Ectodermal cell (in vitro differentiated cells): ENCODE measurements at regions not wholly inside any gene's neighbourhood (a gene's known extent, or its start where the extent isn't known, plus 50 kb on each side); places are given as distances from the start of the nearest gene placed in this dataset.

Source experiments
- H3K27ac ChIP-seq: 2 replicates; pipeline ENCODE4 v1.7.0; 2013; ENCODE audit warnings: mild to moderate bottlenecking, low read depth, low read length; ENCODE audit not compliant: insufficient read depth, poor library complexity, severe bottlenecking
- H3K27me3 ChIP-seq: 2 replicates; pipeline ENCODE4 v1.7.0; 2013; ENCODE audit warnings: mild to moderate bottlenecking, low read length; ENCODE audit not compliant: insufficient read depth, control insufficient read depth, poor library complexity, severe bottlenecking
- H3K36me3 ChIP-seq: one replicate; pipeline ENCODE4 v1.7.0; 2013; ENCODE audit warnings: low read length; ENCODE audit not compliant: control insufficient read depth, insufficient read depth
- H3K4me1 ChIP-seq: one replicate; pipeline ENCODE4 v1.7.0; 2013; ENCODE audit warnings: low read length; ENCODE audit not compliant: control insufficient read depth, insufficient read depth
- H3K4me3 ChIP-seq: 2 replicates; pipeline ENCODE4 v1.7.0; 2013; ENCODE audit warnings: low read depth, low read length, control low read depth; ENCODE audit not compliant: insufficient read depth
- H3K9me3 ChIP-seq: 2 replicates; pipeline ENCODE4 v1.7.0; 2013; ENCODE audit warnings: mild to moderate bottlenecking, low read length, moderate library complexity; ENCODE audit not compliant: control insufficient read depth
- WGBS, 2 experiments: methylation state at CpG; one replicate each; pipeline ENCODE4 v1.1.7; 2013; ENCODE audit warnings: missing lambda C conversion rate in 2 of 2; 5-methylcytosine and 5-hydroxymethylcytosine counted together

- Histone ChIP-seq H3K4me3 (no peak overlapping the region), H3K27ac (no peak overlapping the region), H3K4me1 (no peaks in the 10 kb centered on the region), H3K36me3 (no peaks in the 10 kb centered on the region), H3K27me3 (no peaks in the 10 kb centered on the region), H3K9me3 (no peaks in the 10 kb centered on the region)
- 43 to 73% methylated on average over 1 to 2 of the region's 2 CpGs for whole genome bisulfite sequencing, 2 experiments
Measured at GRCh38 chr2:83933749-83934148, 525.3 kb downstream of the SUCLG1 start.

GRCh38 chr2:83923531-83923930 lies 535.5 kb downstream of the SUCLG1 start:
- 89 to 92% methylated on average over 2 of the region's 2 CpGs for WGBS, 2 experiments
- no peaks in the 10 kb centered on the region for H3K36me3 ChIP-seq
- H3K4me3 ChIP-seq = no peak overlapping the region
- no peak overlapping the region for H3K27ac ChIP-seq
- no peaks in the 10 kb centered on the region for H3K27me3 ChIP-seq
- H3K4me1 ChIP-seq = no peaks in the 10 kb centered on the region
- H3K9me3 ChIP-seq = no peaks in the 10 kb centered on the region

- no peaks in the 10 kb centered on the region for H3K4me1 ChIP-seq
- H3K27ac ChIP-seq = no peak overlapping the region
Measured at GRCh38 chr2:83916559-83916958, 542.5 kb downstream of the SUCLG1 start.

GRCh38 chr2:83915381-83915780 lies 543.7 kb downstream of the SUCLG1 start:
- Histone ChIP-seq H3K4me1 (no peaks in the 10 kb centered on the region), H3K27me3 (no peaks in the 10 kb centered on the region), H3K4me3 (no peak overlapping the region), H3K27ac (no peak overlapping the region), H3K9me3 (no peaks in the 10 kb centered on the region), H3K36me3 (no peaks in the 10 kb centered on the region)

More at GRCh38 chr2:83916559-83916958, 542.5 kb downstream of the SUCLG1 start:
- no peaks in the 10 kb centered on the region for H3K27me3 ChIP-seq
- no peaks in the 10 kb centered on the region for H3K36me3 ChIP-seq
- H3K4me3 ChIP-seq = no peak overlapping the region
- H3K9me3 ChIP-seq = no peaks in the 10 kb centered on the region

GRCh38 chr2:83908750-83909149 lies 550.3 kb downstream of the SUCLG1 start:
- H3K4me3 ChIP-seq = no peak overlapping the region
- H3K27me3 ChIP-seq = no peaks in the 10 kb centered on the region
- no peaks in the 10 kb centered on the region for H3K36me3 ChIP-seq
- H3K4me1 ChIP-seq = no peaks in the 10 kb centered on the region
- H3K9me3 ChIP-seq = no peaks in the 10 kb centered on the region
- no peak overlapping the region for H3K27ac ChIP-seq

- no peaks in the 10 kb centered on the region for H3K9me3 ChIP-seq
- no peak overlapping the region for H3K27ac ChIP-seq
- H3K4me1 ChIP-seq = no peaks in the 10 kb centered on the region
- 88 to 96% methylated on average over 3 of the region's 3 CpGs for WGBS, 2 experiments
- H3K36me3 ChIP-seq = no peaks in the 10 kb centered on the region
- H3K27me3 ChIP-seq = no peaks in the 10 kb centered on the region
- no peak overlapping the region for H3K4me3 ChIP-seq
Measured at GRCh38 chr2:83901317-83901716, 557.8 kb downstream of the SUCLG1 start.

- no peak overlapping the region for H3K27ac ChIP-seq
- no peaks in the 10 kb centered on the region for H3K4me1 ChIP-seq
- 90 to 100% methylated on average over 1 of the region's 1 CpG for WGBS, 2 experiments
- H3K4me3 ChIP-seq = no peak overlapping the region
- no peaks in the 10 kb centered on the region for H3K27me3 ChIP-seq
- H3K9me3 ChIP-seq = no peaks in the 10 kb centered on the region
- H3K36me3 ChIP-seq = no peaks in the 10 kb centered on the region
Measured at GRCh38 chr2:83900862-83901261, 558.2 kb downstream of the SUCLG1 start.

- no peaks in the 10 kb centered on the region for H3K27me3 ChIP-seq
- no peaks in the 10 kb centered on the region for H3K36me3 ChIP-seq
- WGBS, 2 experiments = 100% methylated on average over 1 of the region's 1 CpG; no CpG with 5 or more reads in 1 of the 2 experiments
- no peak overlapping the region for H3K4me3 ChIP-seq
- H3K4me1 ChIP-seq = no peaks in the 10 kb centered on the region
- no peaks in the 10 kb centered on the region for H3K9me3 ChIP-seq
- H3K27ac ChIP-seq = no peak overlapping the region
Measured at GRCh38 chr2:83899271-83899670, 559.8 kb downstream of the SUCLG1 start.

- no peaks in the 10 kb centered on the region for H3K4me1 ChIP-seq
- H3K9me3 ChIP-seq = no peaks in the 10 kb centered on the region
- H3K27ac ChIP-seq = no peak overlapping the region
- no peaks in the 10 kb centered on the region for H3K27me3 ChIP-seq
- H3K36me3 ChIP-seq = no peaks in the 10 kb centered on the region
- WGBS, 2 experiments = 90 to 94% methylated on average over 2 to 3 of the region's 3 CpGs
- no peak overlapping the region for H3K4me3 ChIP-seq
Measured at GRCh38 chr2:83894976-83895375, 564.1 kb downstream of the SUCLG1 start.

- Histone ChIP-seq H3K27ac (no peak overlapping the region), H3K9me3 (no peaks in the 10 kb centered on the region), H3K4me3 (no peak overlapping the region), H3K4me1 (no peaks in the 10 kb centered on the region), H3K27me3 (no peaks in the 10 kb centered on the region), H3K36me3 (no peaks in the 10 kb centered on the region)
Measured at GRCh38 chr2:83887757-83888156, 571.3 kb downstream of the SUCLG1 start.

- Histone ChIP-seq H3K27me3 (no peaks in the 10 kb centered on the region), H3K4me3 (no peak overlapping the region), H3K9me3 (no peaks in the 10 kb centered on the region), H3K27ac (no peak overlapping the region), H3K36me3 (no peaks in the 10 kb centered on the region), H3K4me1 (no peaks in the 10 kb centered on the region)
- 97% methylated on average over 20 of the region's 20 CpGs for WGBS, 2 experiments
Measured at GRCh38 chr2:83879127-83879526, 580.0 kb downstream of the SUCLG1 start.
